ENCODE measurements at regions not wholly inside any gene's neighbourhood (a gene's known extent, or its start where the extent isn't known, plus 50 kb on each side); places are given as distances from the start of the nearest gene placed in this dataset.

DNA sequence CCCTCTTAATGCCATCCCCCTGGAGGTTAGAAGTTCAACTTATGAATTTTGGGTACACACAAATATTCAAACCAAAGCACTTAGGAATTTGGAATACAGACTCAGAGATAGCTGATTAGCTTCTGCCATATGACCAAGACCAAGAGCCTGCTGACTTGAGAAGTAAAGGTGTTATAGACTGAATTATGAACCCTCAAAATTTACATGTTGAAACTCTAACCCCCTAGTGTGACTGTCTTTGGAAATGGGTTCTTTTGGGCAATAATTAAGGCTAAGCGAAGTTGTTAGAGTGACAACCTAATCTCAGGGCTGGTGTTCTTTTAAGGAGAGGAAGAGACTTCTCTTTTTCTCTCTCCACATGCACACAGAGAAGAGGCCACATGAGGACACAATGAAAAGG lies 151.2 kb downstream of the COX18 start:
- TF ChIP-seq, protein P1, sequence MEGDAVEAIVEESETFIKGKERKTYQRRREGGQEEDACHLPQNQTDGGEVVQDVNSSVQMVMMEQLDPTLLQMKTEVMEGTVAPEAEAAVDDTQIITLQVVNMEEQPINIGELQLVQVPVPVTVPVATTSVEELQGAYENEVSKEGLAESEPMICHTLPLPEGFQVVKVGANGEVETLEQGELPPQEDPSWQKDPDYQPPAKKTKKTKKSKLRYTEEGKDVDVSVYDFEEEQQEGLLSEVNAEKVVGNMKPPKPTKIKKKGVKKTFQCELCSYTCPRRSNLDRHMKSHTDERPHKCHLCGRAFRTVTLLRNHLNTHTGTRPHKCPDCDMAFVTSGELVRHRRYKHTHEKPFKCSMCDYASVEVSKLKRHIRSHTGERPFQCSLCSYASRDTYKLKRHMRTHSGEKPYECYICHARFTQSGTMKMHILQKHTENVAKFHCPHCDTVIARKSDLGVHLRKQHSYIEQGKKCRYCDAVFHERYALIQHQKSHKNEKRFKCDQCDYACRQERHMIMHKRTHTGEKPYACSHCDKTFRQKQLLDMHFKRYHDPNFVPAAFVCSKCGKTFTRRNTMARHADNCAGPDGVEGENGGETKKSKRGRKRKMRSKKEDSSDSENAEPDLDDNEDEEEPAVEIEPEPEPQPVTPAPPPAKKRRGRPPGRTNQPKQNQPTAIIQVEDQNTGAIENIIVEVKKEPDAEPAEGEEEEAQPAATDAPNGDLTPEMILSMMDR (IDR thresholded peaks at IDR 0.05): no peak
- TF ChIP-seq POLR2A (IDR thresholded peaks at IDR 0.05): no peak

Measured in sigmoid colon (tissue), 3 donors.